Neural progenitor cell (in vitro differentiated cells): ENCODE measurements at regions not wholly inside any gene's neighbourhood (a gene's known extent, or its start where the extent isn't known, plus 50 kb on each side); places are given as distances from the start of the nearest gene placed in this dataset.

Experiments
- EZH2phosphoT487 ChIP-seq: fragments of 200-600 bp; sonication (generic); IDR thresholded peaks from 2 replicates; pipeline ENCODE4 v1.6.1; 2017; ENCODE audit warnings: antibody characterized with exemption
- TF ChIP-seq, protein P1 (sequence below): fragments of 200-600 bp; sonication (generic); IDR thresholded peaks from 2 replicates; pipeline ENCODE4 v1.5.1; 2017; ENCODE audit warnings: antibody characterized with exemption, mild to moderate bottlenecking

DNA sequence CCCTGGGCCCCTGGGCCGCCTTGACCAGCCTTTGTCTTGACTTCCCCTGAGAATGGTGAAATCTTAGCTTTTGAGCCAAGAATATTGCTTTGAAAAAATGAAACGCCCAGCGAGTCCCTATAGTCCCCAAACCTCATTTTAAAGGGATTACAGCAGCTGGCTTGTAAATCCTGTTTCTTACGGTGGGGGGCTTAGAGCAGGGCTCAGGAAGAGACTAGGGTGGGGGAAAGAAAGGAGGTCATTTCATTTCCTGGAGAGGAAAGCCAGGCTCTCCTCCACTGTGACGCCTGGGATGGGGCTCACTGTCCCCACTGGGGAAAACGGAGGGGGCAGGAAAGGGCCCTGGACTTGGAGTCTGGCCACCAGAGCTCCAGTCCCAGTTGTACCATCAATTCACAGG, 72.2 kb upstream of the ALX4 start:
- TF ChIP-seq, protein P1, sequence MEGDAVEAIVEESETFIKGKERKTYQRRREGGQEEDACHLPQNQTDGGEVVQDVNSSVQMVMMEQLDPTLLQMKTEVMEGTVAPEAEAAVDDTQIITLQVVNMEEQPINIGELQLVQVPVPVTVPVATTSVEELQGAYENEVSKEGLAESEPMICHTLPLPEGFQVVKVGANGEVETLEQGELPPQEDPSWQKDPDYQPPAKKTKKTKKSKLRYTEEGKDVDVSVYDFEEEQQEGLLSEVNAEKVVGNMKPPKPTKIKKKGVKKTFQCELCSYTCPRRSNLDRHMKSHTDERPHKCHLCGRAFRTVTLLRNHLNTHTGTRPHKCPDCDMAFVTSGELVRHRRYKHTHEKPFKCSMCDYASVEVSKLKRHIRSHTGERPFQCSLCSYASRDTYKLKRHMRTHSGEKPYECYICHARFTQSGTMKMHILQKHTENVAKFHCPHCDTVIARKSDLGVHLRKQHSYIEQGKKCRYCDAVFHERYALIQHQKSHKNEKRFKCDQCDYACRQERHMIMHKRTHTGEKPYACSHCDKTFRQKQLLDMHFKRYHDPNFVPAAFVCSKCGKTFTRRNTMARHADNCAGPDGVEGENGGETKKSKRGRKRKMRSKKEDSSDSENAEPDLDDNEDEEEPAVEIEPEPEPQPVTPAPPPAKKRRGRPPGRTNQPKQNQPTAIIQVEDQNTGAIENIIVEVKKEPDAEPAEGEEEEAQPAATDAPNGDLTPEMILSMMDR = no peak
- no peak for TF ChIP-seq EZH2phosphoT487
